Prostate gland (tissue), 2 donors: ENCODE measurements at regions not wholly inside any gene's neighbourhood (a gene's known extent, or its start where the extent isn't known, plus 50 kb on each side); places are given as distances from the start of the nearest gene placed in this dataset.

Source experiments
- DNase-seq: peaks from one replicate; pipeline ENCODE4 v3.0.0-alpha.2; 2019; ENCODE audit warnings: low spot score
- H3K27ac ChIP-seq, 2 donors: fragments of 200-600 bp; sonication (generic); 2 replicates each; pipeline ENCODE4 v1.5.1; 2017 to 2019
- H3K27me3 ChIP-seq: fragments of 200-600 bp; sonication (generic); replicated peaks from 2 replicates; pipeline ENCODE4 v1.5.1; 2019; ENCODE audit not compliant: insufficient read depth
- H3K36me3 ChIP-seq, 2 donors: fragments of 200-600 bp; sonication (generic); 1 replicate in 1 of 2; 2 replicates in 1 of 2; pipeline versions ENCODE4 v1.5.1 to v1.8.1; 2017 to 2019
- H3K4me1 ChIP-seq: fragments of 200-600 bp; sonication (generic); replicated peaks from 2 replicates; pipeline ENCODE4 v1.5.1; 2019
- H3K4me3 ChIP-seq, 2 donors: fragments of 200-600 bp; sonication (generic); 2 replicates each; pipeline ENCODE4 v1.5.1; 2017 to 2019
- H3K9me3 ChIP-seq: fragments of 200-600 bp; sonication (generic); 2 replicates; pipeline ENCODE4 v1.5.1; 2017
- CTCF ChIP-seq, 4 experiments: fragments of 200-600 bp in 2 of 4; fragments of 450-650 bp in 2 of 4; sonication (generic) in 2 of 4; IDR thresholded peaks; 1 replicate in 3 of 4; 2 replicates in 1 of 4; pipeline ENCODE4 v1.5.1; 2016 to 2019; ENCODE audit warnings: antibody characterized with exemption in 4 of 4, mild to moderate bottlenecking in 2 of 4, moderate library complexity in 2 of 4
- POLR2A ChIP-seq: fragments of 450-650 bp; IDR thresholded peaks from one replicate; pipeline ENCODE4 v1.6.1; 2016; ENCODE audit warnings: antibody characterized with exemption, mild to moderate bottlenecking
- POLR2AphosphoS5 ChIP-seq: sonication (generic); formaldehyde crosslinking; IDR thresholded peaks from one replicate; pipeline ENCODE4 v1.6.1; 2017; ENCODE audit warnings: antibody characterized with exemption
- WGBS: methylation state at CpG from one replicate; pipeline ENCODE4 v1.1.5; 2018; 5-methylcytosine and 5-hydroxymethylcytosine counted together
- intact Hi-C: fragments of 100-400 bp; cut with DNase I; formaldehyde crosslinking; loops from one replicate; pipeline ENCODE4 v1.14.2; 2022

- Histone ChIP-seq H3K4me1 (no peaks in the 10 kb centered on the region), H3K36me3 (no peaks in the 10 kb centered on the region), H3K27me3 (no peaks in the 10 kb centered on the region), H3K4me3 (no peak overlapping the region), H3K27ac (no peak overlapping the region), H3K9me3 (no peaks in the 10 kb centered on the region)
- no peak for DNase-seq
- 63% methylated on average over 1 of the region's 1 CpG for WGBS
- TF ChIP-seq CTCF (IDR thresholded peaks at IDR 0.05), result no peak
- TF ChIP-seq POLR2A, result no peak
- no peak for TF ChIP-seq POLR2AphosphoS5
- intact Hi-C loops, result no loop called here
Observed at GRCh38 chr4:11228530-11228929, 200.2 kb downstream of the HS3ST1 start.

GRCh38 chr4:11223311-11223710, 205.4 kb downstream of the HS3ST1 start:
- Histone ChIP-seq H3K27ac (no peak overlapping the region), H3K9me3 (no peaks in the 10 kb centered on the region), H3K36me3 (no peaks in the 10 kb centered on the region), H3K27me3 (no peaks in the 10 kb centered on the region), H3K4me1 (no peaks in the 10 kb centered on the region), H3K4me3 (no peak overlapping the region)
- 33% methylated on average over 9 of the region's 9 CpGs for WGBS
- peak; percentile 16 for DNase-seq
- intact Hi-C loops, result no loop called here
- TF ChIP-seq POLR2A, result no peak
- no peak for TF ChIP-seq POLR2AphosphoS5
- TF ChIP-seq CTCF (IDR thresholded peaks at IDR 0.05), result no peak

- TF ChIP-seq CTCF (IDR thresholded peaks at IDR 0.05) (no peak), POLR2AphosphoS5 (no peak), POLR2A (no peak)
- Histone ChIP-seq H3K27ac (no peak overlapping the region), H3K36me3 (no peaks in the 10 kb centered on the region), H3K4me3 (no peak overlapping the region), H3K27me3 (no peaks in the 10 kb centered on the region), H3K9me3 (no peaks in the 10 kb centered on the region), H3K4me1 (no peaks in the 10 kb centered on the region)
- no peak for DNase-seq
- intact Hi-C loops, result no loop called here
- 90% methylated on average over 5 of the region's 5 CpGs for WGBS
Observed at GRCh38 chr4:11218692-11219091, 210.0 kb downstream of the HS3ST1 start.

GRCh38 chr4:11216520-11216919, 212.2 kb downstream of the HS3ST1 start:
- Histone ChIP-seq H3K9me3 (no peaks in the 10 kb centered on the region), H3K27ac (no peak overlapping the region), H3K4me1 (no peaks in the 10 kb centered on the region), H3K27me3 (no peaks in the 10 kb centered on the region), H3K36me3 (no peaks in the 10 kb centered on the region), H3K4me3 (no peak overlapping the region)
- no peak for DNase-seq
- TF ChIP-seq POLR2AphosphoS5, result no peak
- TF ChIP-seq CTCF (IDR thresholded peaks at IDR 0.05), result no peak
- TF ChIP-seq POLR2A, result no peak
- intact Hi-C loops, result no loop called here

- no peak overlapping the region for H3K27ac ChIP-seq
Observed at GRCh38 chr4:11214281-11214680, 214.4 kb downstream of the HS3ST1 start.

More at GRCh38 chr4:11214281-11214680, 214.4 kb downstream of the HS3ST1 start:
- Histone ChIP-seq H3K36me3 (no peaks in the 10 kb centered on the region), H3K27me3 (no peaks in the 10 kb centered on the region), H3K9me3 (no peaks in the 10 kb centered on the region), H3K4me1 (no peaks in the 10 kb centered on the region), H3K4me3 (no peak overlapping the region)
- no peak for DNase-seq
- 87% methylated on average over 3 of the region's 3 CpGs for WGBS
- intact Hi-C loops, result no loop called here
- TF ChIP-seq POLR2A (no peak), CTCF (IDR thresholded peaks at IDR 0.05) (no peak), POLR2AphosphoS5 (no peak)
